ENCODE measurements at regions not wholly inside any gene's neighbourhood (a gene's known extent, or its start where the extent isn't known, plus 50 kb on each side); places are given as distances from the start of the nearest gene placed in this dataset.
"Not testable (repeated sequence)": the region's sequence is repeated elsewhere in the genome, so short reads cannot be mapped to it uniquely, and the experiment has no call there.

GRCh38 chrX:35611562-35611961 is 186.6 kb upstream of the MAGEB16 start:
- TF ChIP-seq POLR2A, CTCF (IDR thresholded peaks at IDR 0.05): not testable (repeated sequence)
